ENCODE measurements at regions not wholly inside any gene's neighbourhood (a gene's known extent, or its start where the extent isn't known, plus 50 kb on each side); places are given as distances from the start of the nearest gene placed in this dataset.

- no peak for DNase-seq
Measured at GRCh38 chr15:29914511-29914926, 92.3 kb upstream of the TJP1 start.

DNA sequence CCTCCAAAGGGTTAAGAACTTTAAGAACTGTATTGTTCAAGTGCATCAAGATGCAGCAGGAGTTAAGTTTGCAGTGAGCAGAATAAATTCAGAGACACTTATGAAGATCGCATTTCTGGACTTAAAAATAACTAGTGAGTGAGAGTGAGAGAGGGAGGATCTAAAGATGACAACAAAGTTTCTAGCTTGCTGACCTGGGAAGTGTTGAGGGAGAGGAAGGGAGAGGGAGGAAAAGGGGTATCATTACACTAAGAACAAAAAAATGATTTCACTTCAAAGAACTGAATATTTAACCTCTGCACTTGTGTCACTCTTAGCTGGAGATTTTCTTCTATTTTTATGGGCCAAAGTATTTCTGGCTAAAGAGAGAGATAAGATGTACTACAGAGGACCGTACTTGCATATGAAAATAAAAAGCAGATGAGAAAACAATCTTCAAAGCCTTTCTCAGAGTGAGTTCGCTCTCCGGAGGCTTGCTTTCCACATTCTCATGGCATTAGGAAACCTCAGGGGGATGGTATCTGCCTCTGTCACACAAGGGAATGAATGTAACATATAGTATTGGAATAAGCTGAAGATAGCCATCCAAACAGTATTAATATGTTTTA lies 91.4 kb upstream of the TJP1 start:
- DNase-seq = no peak

- DNase-seq = no peak
Measured at GRCh38 chr15:29911705-29912104, 89.4 kb upstream of the TJP1 start.

GRCh38 chr15:29910068-29910467 lies 87.8 kb upstream of the TJP1 start:
- DNase-seq = no peak

DNA sequence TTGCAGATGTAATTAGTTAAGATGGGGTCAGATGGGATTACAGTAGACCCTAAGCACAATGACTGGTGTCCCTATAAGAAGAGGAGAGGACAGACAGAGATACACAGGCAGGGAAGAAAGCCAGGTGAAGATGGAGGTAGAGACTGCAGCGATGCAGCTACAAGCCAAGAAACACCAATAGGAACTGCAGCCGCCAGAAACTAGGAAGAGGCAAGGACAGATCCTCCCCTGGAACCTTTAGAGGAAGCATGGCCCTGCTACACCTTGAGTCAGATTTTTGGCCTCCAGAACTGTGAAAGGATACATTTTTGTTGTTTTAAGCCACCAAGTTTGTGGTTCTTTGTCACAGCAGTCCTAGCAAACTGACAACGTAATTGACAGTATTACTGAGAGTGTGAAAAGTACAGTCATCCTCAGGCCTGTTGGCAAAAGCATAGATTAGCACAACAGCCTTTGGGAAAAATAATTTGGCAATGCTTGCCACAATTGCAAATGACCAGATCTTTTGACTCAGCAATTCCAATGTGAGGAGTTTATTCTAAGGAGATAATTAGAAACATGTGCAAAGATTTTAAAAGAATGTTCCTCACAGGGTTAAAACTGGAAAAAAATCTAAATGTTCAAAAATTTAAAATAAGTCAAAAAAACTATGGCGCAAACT lies 82.6 kb upstream of the TJP1 start:
- no peak for DNase-seq

DNA sequence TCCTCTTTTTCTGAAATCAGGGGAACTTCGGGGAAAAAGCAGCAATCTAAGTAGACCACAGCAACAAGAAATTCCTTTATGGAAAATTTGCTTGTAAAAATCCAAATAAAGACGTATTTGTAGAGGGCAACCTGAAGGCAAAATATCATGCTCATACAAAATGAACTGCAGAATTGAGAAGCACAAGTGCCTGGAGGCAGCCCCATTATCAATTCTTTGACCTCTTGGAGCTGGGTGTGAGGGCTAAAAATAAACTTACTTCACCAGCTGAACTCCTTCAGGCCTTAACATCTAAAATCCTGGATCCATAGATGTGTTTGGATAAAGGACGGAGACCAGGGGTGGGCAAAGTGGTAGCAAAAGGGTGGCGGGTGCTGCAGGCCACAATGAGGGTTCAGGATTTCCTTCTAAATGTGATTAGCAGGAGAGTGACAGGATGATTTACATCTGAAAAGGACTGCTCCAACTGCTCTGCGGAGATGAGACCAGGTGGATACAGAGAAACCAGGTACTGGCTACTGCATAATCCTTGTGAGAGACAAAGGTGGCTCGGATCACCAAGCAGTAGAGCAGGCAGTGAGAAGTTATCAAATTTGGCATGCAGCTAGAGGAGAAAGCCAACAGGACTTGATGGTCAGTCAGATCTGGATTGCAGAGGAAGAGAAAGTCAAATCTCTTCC lies 81.7 kb upstream of the TJP1 start:
- DNase-seq = no peak

DNA sequence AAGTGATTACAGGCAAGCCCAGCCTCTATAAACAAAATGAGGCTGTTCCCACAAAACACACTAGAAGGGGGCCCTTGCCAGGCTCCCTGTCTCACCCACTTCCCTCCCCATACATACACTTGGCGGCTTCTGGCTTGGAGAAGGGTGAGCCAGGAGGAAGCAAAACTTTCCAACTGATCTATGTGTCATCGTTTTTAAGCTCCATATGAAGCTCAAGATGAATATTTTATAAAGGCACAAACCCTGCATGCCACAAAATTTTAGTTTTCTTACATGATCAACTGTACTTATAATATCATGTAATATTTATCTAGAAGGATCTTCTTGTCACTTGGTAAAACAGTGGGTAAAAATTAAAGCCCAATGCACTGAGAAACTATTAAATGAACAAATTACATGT lies 80.8 kb upstream of the TJP1 start:
- no peak for DNase-seq

DNA sequence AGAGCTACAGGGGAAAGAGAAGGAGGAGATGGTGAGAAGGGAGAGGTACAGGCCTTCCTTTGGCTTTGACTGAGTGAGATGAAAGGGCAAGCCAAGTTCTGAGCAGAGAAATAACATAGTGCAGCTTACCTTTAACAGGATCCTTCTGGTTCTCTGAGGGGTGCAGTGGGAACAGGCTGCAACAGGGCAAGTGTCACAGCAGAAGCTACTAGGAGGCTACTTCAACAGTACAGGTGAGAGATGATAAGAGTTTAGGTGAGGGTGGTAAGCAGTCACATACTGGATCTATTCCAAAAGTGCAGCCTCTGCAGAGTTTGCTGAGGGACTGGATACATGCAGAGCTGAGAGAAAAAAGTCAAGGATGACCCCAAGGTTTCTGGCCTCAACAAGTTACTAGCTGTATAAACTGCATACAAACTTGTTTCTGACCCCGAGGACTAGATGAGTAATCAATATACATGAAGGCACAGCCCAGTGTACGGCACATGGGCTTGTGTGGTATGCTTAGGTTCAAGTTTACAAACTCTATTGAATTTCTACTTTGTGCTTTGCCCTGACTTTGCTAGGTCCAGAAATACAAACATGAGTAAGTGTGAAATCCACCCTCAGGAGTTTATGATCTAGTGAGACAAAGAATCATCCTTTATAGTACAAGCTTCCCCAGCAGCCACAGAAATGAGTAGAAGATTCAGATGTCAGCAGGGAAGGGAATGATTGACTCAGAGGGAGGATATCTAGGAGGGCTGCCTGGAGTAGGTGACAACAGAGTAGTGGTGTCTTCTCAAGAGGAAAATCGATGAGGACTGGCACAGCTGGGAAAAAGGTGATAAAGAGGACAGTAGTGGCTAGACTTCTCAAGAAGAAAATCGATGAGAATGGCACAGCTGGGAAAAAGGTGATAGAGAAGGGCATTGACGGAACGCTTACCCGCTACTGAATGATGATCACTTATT lies 78.2 kb upstream of the TJP1 start:
- no peak for DNase-seq

- no peak for DNase-seq
Measured at GRCh38 chr15:29896062-29896461, 73.8 kb upstream of the TJP1 start.

GRCh38 chr15:29891096-29891457 lies 68.8 kb upstream of the TJP1 start:
- no peak for DNase-seq

DNA sequence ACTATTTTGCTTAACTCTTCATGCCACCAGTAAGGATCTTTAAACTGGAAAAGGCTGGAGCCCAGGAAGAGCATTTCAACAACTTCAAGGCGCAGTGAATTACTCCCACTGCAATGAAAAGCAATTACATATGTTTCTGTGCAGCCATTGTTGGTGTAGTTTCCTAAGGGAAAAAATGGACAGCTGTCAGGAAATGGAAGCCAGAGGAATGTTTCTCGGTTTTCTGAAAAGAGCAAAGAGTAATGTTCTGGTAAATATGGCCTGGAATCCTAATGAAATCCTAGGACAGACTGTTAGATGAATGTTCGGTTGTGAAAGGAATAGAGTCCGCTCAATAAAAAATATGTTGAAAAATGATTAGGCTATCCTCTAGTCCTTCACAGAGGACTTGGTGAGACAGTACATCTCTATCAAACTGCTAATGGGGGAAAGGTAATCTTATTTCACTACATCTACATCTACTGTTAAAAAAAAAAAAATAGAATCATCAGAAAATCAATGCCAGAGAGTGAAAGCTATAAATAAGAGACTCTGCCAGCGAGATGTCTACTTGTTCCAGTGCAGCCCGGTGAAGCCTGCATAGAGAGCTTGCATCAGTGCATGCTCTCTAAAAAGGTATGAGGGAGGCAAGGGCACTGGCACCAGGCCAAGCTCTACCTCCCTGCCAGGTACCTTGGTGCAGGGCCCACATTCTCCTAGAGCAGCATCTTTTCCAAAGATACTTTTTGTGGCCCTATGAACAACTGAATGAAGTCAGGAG lies 68.2 kb upstream of the TJP1 start:
- peak; percentile 40 for DNase-seq

- DNase-seq = peak; percentile 14
Measured at GRCh38 chr15:29889542-29890329, 67.5 kb upstream of the TJP1 start.

DNA sequence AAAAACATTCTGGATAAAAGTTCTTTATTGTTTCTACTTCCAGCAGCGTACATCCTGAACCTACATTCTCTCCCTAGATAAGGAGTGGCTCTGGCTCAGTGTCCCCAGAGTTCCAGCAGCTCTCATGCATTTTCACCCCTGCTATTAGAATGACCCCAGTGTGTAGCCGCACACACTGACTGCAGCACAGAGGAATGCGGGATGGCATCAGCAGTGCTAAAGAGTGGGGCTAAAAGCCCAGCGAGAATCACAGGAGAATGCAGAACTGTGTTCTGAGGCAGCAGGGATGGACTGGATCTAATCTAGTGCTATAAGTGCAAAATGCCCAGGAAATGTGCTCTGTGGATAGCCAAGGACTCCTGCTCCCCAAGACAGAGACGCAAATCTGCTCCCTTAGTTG lies 66.4 kb upstream of the TJP1 start:
- DNase-seq = peak; percentile 21

DNA sequence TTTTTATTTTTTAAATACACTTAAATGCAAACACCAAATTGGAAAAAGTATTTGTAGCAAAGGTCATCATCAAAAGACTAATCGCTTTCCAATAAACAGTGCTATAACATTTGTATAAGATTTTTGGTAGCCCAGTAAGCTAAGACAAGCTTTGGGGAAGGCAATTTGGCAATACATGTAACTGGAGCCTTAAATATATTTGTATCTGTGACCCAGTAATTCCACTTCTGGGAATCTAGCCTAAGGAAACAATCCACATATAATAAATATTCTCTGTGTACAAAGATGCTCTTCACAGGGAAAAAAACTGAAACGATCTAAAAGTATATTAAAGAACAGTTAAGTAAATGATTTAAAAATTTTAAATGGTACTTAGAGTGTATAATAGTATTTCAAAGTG lies 65.5 kb upstream of the TJP1 start:
- DNase-seq = no peak

GRCh38 chr15:29885183-29885582 lies 62.9 kb upstream of the TJP1 start:
- DNase-seq = no peak

GRCh38 chr15:29883126-29883525 lies 60.9 kb upstream of the TJP1 start:
- no peak for DNase-seq

DNA sequence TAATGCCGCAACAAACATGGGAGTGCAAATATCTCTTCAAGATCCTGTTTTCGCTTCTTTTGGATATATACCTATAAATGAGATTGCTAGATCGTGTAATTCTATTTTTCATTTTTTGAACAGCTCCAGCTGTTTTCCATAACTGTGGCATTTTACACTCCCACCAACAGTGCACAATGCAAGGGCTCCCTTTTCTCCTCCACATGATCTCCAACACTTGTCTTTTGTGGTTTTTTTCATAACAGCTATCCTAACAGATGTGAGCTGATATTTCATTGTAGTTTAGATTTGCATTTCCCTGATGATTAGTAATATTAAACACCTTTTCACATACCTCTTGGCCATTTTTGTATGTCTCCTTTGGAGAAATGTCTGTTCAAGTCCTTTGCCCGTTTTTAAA lies 58.6 kb upstream of the TJP1 start:
- DNase-seq = no peak

DNA sequence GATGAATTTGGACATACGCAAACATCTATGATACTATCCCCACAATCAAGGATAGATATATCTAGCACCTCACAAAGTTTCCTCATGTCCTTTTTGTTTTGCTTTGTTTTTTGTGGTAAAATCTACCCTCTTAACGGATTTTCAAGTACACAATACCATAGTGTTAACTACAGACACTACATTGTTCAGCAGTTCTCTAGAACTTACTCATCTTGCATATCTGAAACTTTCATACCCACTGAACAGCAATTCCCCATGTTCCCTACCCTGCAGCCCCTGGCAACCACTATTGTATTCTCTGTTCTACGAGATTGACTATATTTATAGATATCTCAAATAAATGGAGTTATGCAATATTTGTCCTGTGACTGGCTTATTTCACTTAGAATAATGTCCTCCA lies 58.1 kb upstream of the TJP1 start:
- no peak for DNase-seq

DNA sequence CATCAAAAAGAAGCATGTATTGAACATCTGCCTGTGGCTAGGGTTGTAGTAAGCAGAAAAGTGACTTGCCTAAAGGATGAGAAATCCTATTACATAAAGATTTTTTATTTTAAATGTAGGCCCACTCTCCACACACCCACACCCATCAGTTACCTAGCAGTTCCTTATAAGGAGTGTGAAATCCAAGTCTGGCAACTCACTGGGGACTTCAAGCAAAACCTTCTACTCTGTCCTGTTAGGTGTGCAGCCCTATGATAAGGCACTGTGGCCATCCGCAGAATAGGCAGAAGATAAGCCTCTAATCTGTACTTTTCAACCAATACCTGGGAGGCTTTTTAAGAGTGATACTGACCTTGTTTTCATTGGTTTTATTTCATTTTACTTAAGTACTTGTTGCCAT lies 52.7 kb upstream of the TJP1 start:
- no peak for DNase-seq

DNA sequence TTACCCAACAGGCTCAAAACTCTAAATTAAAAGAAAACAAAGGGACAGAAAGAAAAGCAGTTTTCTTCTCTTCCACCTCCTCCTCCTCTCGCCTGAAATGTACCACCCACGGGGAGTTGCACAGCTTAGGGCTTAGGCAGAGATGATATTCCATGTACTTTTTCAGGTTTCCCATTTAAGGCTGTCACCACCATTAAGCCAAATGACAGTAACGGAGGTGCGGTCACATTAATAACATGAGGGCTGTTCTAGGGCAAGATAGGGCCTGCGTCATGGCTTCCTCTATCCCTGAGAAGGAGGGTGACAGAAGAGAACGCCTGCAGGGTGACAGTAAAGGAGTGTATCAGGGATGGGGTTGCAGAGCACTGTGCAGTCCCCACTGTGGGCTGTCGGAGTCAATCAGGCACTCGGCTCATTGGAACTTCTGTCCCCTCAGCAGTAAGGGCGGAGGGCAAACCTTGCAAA lies 51.7 kb upstream of the TJP1 start:
- DNase-seq = no peak

- no peak for DNase-seq
Measured at GRCh38 chr15:29873264-29873663, 51.0 kb upstream of the TJP1 start.

DNA sequence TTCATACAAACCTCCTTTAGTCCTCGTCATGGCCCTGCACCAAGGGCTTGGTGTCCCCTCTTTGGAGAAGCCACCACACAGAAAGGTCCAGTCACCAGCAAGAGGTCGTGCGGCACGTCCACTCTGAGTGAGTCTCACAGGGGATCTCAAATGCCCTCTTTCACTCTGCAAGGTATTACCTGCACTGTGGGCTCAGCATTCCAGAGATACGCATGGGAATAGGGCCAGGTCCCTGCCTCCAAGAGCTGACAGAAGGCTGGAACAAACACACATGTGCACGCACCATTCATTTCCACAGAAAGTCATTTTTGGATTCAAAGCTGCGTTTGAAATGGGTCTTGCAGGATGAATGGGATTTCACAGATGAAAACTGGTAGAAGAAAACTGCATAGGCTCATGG lies 50.4 kb upstream of the TJP1 start:
- no peak for DNase-seq
